Posterior cingulate gyrus (tissue), 11 donors: ENCODE measurements at regions not wholly inside any gene's neighbourhood (a gene's known extent, or its start where the extent isn't known, plus 50 kb on each side); places are given as distances from the start of the nearest gene placed in this dataset.
A peak's percentile ranks its signal among the peaks of the same experiment; 100 is the strongest.
"Not testable (repeated sequence)": the region's sequence is repeated elsewhere in the genome, so short reads cannot be mapped to it uniquely, and the experiment has no call there.

Source experiments
- DNase-seq, 10 donors: peaks; one replicate each; pipeline versions ENCODE4 v3.0.0 to v3.0.0-alpha.2; 2020 to 2021; ENCODE audit warnings: mixed read lengths in 3 of 10
- intact Hi-C: fragments of 100-400 bp; cut with DNase I; formaldehyde crosslinking; loops from one replicate; pipeline ENCODE4 v1.15.1; 2023

DNA sequence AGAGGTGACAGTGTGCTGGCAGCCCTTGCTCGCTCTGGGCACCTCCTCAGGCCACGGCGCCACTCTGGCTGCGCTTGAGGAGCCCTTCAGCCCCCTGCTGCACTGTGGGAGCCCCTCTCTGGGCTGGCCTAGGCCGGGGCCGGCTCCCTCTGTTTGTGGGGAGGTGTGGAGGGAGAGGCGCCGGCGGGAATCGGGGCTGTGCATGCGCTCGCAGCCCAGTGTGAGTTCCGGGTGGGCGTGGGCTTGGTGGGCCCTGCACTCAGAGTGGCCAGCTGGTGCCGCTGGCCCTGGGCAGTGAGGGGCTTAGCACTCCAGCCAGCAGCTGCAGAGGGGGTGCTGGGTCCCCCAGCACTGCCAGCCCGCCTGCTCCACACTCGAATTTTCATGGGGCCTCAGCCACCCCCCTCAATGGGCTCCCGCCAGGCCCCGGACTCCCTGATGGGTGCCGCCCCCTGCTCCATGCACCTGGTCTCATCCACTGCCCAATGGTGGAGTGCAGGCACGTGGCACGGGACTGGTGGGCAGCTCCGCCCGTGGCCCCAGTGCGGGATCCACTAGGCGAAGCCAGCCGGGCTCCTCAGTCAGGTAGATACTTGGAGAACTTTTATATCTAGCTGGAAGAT is 96.7 kb upstream of the BET1 start:
- intact Hi-C loops, result no loop called here
- peak in 4 of 10 donors; percentile 4 to 67 (median 66) for DNase-seq

DNA sequence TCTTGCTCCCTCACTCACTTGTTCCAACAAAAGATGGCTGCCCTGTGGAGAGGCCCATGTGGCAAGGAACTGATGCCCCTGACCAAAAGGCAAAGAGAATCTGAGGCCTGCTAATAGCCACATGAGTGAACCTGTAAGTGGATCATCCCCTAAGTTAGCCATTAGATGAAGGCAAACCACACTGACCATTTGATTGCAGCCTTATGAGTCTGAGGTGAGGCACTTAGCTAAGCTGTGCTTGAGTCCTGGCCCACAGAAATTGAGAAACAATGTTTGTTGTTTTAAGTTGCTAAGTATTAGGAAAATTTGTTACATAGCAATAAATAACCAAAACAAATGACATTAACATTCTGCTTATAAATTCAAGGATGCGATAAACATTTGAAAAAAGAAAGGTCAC is 100.1 kb upstream of the BET1 start:
- DNase-seq, result no peak
- intact Hi-C loops, result no loop called here

GRCh38 chr7:94109556-94109955 is 105.4 kb upstream of the BET1 start:
- DNase-seq, result no peak
- intact Hi-C loops, result no loop called here

DNA sequence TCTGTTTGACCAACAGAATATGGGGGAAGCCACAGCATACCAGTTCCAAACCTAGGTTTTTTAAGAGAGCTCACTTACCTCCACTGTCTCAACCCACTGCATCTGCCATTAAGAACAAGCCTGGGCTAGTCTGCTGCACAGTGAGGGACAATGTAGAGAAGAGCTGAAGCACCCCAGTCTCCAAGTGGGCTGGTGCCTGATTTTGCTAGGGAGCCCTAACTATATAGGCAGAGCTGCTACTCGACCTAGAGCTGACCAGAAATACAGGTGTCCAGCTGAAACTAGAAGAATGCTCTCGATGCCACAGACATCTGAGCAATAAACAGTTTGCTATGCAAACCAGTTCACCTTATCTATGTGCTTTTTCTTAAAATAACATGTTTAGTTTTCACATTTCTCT is 106.9 kb upstream of the BET1 start:
- intact Hi-C loops, result no loop called here

DNA sequence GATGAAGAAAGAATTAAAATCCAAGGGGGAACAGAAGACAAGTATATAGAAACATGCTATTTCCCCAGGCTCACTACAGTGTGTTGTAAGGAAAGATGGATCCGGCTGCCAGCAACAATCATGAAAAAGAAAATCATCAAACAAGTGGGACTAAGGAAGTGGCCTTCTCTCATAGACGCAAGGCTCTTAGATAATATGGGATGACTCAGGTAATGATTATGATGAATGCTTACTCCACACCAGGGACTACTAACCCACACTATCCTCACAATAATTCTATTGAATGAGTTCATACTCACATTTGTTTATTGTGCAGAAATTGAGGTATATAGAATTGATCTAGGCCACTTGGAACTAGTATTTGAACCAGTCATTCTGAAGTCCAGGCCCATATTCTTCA is 111.2 kb upstream of the BET1 start:
- intact Hi-C loops, result no loop called here
- no peak for DNase-seq

More for the DNA sequence above, 106.9 kb upstream of the BET1 start:
- DNase-seq, result no peak

DNA sequence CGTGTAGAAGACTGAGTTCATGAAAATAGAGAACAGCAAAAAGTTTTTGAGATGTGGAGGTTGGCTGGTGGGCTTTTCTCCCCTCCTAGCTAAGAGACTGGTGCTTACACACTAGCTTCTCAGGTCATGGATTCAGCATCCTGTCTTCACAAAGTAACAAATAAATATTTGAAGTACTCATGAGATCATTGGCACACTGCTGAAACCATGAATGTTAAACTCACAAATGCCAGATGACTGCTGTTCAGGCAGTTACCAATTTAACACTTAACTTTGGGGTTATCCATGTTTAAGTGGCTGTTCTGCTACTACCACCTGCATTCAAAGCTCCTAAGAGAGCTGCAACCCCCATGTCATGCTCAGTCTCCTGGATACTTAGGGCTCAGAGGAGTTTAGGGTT is 119.0 kb upstream of the BET1 start:
- intact Hi-C loops, result no loop called here
- no peak for DNase-seq

DNA sequence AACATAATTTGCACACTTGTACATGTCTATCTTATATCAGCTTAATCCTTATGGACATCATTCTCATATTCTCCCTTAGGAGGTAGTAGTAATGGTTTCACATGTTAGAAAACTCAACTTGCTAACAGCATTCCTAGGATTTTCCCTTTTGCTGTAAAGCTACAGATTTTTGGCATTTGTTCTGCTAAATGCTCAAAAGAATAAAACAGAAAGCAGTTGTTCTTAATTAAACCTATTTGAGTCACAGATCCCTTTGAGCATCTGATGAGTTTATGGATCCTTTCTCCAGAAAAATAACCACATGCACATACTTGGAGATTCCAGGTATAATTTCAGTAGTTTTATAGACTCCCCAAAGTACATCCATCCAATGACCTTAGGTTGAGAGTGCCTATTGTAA is 122.9 kb upstream of the BET1 start:
- DNase-seq, result no peak
- intact Hi-C loops, result no loop called here

- DNase-seq, result no peak
- intact Hi-C loops, result no loop called here
These were observed 123.9 kb upstream of the BET1 start for GRCh38 chr7:94128072-94128471.

DNA sequence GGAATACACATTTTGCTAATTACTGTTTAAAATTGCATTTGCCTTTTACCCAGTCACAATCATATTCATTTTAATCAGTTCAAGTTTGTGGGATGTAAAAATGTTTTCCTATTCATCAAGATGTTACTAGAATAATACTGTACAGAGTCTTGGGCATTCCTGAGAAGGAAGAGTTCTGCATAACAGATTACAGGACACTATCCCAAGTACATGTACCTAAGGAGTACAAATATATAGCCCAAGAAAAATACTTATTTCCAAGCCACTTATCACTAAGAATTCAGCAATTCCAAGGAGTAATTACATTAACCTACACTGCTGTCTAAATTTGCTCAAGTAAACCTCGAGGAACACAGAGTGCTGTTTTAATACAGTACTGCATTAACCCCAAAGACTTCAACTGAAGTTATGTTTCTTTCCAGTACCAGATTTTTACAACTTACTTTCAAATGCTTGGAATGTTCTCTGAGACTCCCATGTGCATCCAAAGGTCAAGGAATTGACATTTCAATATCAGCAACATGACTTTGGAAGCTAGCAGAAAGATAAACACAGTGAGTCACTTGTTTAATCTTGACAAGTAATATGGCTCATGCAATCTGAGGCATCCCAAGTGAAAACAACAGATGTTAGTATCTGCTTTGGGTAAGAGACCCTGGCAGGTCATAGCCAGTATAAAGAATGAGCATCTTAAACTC is 125.4 kb upstream of the BET1 start:
- intact Hi-C loops, result no loop called here
- no peak for DNase-seq

- DNase-seq, result no peak
These were observed 126.6 kb upstream of the BET1 start for GRCh38 chr7:94130716-94131115.

GRCh38 chr7:94133460-94133859 is 129.3 kb upstream of the BET1 start:
- intact Hi-C loops, result no loop called here
- no peak for DNase-seq

More at GRCh38 chr7:94130716-94131115, 126.6 kb upstream of the BET1 start:
- intact Hi-C loops, result no loop called here

- intact Hi-C loops, result no loop called here
- no peak for DNase-seq
These were observed 131.0 kb upstream of the BET1 start for GRCh38 chr7:94135180-94135579.

GRCh38 chr7:94142281-94142680 is 138.1 kb upstream of the BET1 start:
- no peak for DNase-seq
- intact Hi-C loops, result no loop called here

DNA sequence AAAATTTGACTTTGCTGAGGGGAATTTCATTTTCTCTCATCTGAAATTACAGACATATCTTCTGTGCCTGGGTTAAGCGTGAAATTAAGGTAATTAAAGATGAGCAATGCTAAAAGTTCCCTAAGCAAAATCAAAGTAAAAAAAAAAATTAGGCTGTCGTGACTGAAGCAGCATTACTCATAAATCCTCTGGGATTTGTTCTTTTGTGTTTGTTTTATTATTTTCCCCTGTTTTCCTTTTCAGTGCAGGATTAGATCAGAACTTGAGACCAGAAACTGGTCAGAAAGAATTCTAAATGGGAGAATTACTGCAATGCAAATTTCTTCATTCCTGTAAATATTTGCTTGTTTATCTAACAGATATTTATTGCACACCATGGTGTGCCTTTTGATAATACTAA is 141.4 kb upstream of the BET1 start:
- intact Hi-C loops, result no loop called here

GRCh38 chr7:94146408-94146807 is 142.3 kb upstream of the BET1 start:
- intact Hi-C loops, result no loop called here
- DNase-seq, result peak in 1 of 10 donors; percentile 64

More for the DNA sequence above, 141.4 kb upstream of the BET1 start:
- no peak for DNase-seq

- intact Hi-C loops, result no loop called here
- DNase-seq, result no peak
These were observed 145.8 kb upstream of the BET1 start for GRCh38 chr7:94149789-94150545.

- intact Hi-C loops, result no loop called here
- no peak for DNase-seq
These were observed 150.0 kb upstream of the BET1 start for GRCh38 chr7:94154182-94154581.

- intact Hi-C loops, result no loop called here
- no peak for DNase-seq
These were observed 150.7 kb upstream of the BET1 start for GRCh38 chr7:94154858-94155257.

DNA sequence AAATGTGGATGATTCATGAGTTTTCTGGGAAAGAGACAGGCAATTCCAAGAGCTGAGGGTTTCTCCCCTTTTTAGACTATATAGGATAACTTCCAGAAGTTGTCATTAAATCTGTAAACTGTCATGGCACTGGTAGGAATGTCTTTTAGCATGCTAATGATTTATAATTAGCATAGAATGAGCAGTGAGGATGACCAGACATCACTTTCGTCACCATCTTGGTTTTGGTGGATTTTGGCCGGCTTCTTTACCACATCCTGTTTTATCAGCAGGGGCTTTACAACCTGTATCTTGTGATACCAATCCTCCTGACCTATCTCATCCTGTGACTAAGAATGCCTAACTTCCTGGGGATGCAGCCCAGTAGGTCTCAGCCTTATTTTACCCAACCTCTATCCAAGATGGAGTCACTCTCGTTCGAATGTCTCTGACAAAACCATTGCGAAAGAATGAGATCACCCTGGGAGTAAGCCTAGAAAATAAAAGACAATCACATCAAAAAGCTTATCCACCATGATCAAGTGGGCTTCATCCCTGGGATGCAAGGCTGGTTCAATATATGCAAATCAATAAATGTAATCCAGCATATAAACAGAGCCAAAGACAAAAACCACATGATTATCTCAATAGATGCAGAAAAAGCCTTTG is 153.6 kb upstream of the BET1 start:
- DNase-seq, intact Hi-C loops: not testable (repeated sequence)

- no peak for DNase-seq
- intact Hi-C loops, result no loop called here
These were observed 156.7 kb upstream of the BET1 start for GRCh38 chr7:94160719-94161435.

GRCh38 chr7:94161476-94161875 is 157.3 kb upstream of the BET1 start:
- DNase-seq, result no peak
- intact Hi-C loops, result no loop called here
